ENCODE measurements at regions not wholly inside any gene's neighbourhood (a gene's known extent, or its start where the extent isn't known, plus 50 kb on each side); places are given as distances from the start of the nearest gene placed in this dataset.

DNA sequence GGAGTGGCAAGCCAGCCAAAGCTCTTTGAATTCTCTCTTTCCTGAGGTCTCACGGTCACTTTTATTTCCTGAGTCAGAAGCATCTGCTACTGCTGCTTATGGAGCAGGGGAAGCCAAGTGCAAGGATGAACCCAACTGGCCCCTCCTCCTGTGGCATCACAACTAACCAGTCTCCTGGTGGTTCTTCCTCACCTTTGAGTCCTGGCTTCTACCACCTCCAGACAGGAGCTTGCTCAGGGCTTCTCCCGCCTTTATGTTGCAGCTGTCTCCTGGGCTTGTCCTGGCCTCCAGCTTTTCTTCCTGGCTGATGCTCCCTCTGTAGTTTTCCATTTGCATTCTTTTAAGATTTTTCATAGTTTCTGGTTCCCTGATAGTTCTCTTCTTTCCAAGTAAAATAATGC, 349.7 kb upstream of the NRP1 start:
- DNase-seq (ENCODE audit: low read depth in 1 of 2, low spot score in 1 of 2), result no peak
- H3K4me3 ChIP-seq (replicated peaks; ENCODE audit: insufficient read depth, low read length), result no peak overlapping the region
- H3K27me3 ChIP-seq (ENCODE audit: insufficient read depth, poor library complexity, severe bottlenecking), result no peaks in the 10 kb centered on the region
- no peak overlapping the region for H3K27ac ChIP-seq (replicated peaks)
- TF ChIP-seq SPI1 (IDR thresholded peaks at IDR 0.05; ENCODE audit: borderline replicate concordance, low read depth), result no peak
- TF ChIP-seq, protein P1, sequence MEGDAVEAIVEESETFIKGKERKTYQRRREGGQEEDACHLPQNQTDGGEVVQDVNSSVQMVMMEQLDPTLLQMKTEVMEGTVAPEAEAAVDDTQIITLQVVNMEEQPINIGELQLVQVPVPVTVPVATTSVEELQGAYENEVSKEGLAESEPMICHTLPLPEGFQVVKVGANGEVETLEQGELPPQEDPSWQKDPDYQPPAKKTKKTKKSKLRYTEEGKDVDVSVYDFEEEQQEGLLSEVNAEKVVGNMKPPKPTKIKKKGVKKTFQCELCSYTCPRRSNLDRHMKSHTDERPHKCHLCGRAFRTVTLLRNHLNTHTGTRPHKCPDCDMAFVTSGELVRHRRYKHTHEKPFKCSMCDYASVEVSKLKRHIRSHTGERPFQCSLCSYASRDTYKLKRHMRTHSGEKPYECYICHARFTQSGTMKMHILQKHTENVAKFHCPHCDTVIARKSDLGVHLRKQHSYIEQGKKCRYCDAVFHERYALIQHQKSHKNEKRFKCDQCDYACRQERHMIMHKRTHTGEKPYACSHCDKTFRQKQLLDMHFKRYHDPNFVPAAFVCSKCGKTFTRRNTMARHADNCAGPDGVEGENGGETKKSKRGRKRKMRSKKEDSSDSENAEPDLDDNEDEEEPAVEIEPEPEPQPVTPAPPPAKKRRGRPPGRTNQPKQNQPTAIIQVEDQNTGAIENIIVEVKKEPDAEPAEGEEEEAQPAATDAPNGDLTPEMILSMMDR (IDR thresholded peaks at IDR 0.05; ENCODE audit: insufficient read depth, low read length), result no peak
- TF ChIP-seq POLR2AphosphoS5 (IDR thresholded peaks at IDR 0.05; ENCODE audit: low read depth), result no peak
- no peak for TF ChIP-seq GABPA (IDR thresholded peaks at IDR 0.05; ENCODE audit: low read depth)
- TF ChIP-seq, protein P2, sequence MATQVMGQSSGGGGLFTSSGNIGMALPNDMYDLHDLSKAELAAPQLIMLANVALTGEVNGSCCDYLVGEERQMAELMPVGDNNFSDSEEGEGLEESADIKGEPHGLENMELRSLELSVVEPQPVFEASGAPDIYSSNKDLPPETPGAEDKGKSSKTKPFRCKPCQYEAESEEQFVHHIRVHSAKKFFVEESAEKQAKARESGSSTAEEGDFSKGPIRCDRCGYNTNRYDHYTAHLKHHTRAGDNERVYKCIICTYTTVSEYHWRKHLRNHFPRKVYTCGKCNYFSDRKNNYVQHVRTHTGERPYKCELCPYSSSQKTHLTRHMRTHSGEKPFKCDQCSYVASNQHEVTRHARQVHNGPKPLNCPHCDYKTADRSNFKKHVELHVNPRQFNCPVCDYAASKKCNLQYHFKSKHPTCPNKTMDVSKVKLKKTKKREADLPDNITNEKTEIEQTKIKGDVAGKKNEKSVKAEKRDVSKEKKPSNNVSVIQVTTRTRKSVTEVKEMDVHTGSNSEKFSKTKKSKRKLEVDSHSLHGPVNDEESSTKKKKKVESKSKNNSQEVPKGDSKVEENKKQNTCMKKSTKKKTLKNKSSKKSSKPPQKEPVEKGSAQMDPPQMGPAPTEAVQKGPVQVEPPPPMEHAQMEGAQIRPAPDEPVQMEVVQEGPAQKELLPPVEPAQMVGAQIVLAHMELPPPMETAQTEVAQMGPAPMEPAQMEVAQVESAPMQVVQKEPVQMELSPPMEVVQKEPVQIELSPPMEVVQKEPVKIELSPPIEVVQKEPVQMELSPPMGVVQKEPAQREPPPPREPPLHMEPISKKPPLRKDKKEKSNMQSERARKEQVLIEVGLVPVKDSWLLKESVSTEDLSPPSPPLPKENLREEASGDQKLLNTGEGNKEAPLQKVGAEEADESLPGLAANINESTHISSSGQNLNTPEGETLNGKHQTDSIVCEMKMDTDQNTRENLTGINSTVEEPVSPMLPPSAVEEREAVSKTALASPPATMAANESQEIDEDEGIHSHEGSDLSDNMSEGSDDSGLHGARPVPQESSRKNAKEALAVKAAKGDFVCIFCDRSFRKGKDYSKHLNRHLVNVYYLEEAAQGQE (IDR thresholded peaks at IDR 0.05; ENCODE audit: insufficient replicate concordance, low read depth), result no peak

DNA sequence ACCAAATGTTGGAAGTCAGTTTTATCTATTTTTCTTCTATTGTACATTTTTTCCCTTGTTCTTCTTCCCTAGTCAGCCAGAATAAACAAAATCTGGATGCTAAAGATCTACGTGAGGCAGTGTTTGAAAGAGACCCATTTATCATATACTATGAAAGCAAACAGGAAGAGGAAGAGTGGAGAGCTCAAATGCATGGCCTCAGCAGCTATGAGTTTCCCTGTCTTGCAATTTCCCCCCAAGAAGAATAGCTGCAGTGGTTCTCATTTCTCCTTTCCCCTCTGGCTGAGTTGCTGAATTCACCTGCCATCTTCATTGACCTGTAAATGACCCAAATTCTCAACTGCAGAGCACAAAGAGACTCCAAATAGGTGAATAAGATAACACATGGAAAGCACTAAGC, 347.1 kb upstream of the NRP1 start:
- no peak for DNase-seq (ENCODE audit: low read depth in 1 of 2, low spot score in 1 of 2)
- TF ChIP-seq GABPA (IDR thresholded peaks at IDR 0.05; ENCODE audit: low read depth), result no peak
- no peak for TF ChIP-seq POLR2AphosphoS5 (IDR thresholded peaks at IDR 0.05; ENCODE audit: low read depth)
- TF ChIP-seq, protein P2 (IDR thresholded peaks at IDR 0.05; ENCODE audit: insufficient replicate concordance, low read depth), result no peak
- TF ChIP-seq SPI1 (IDR thresholded peaks at IDR 0.05; ENCODE audit: borderline replicate concordance, low read depth), result no peak; the same call in 1 of the 2 replicates
- TF ChIP-seq, protein P1 (IDR thresholded peaks at IDR 0.05; ENCODE audit: insufficient read depth, low read length), result no peak
- Histone ChIP-seq H3K4me3 (replicated peaks; ENCODE audit: insufficient read depth, low read length) (no peak overlapping the region), H3K27ac (replicated peaks) (no peak overlapping the region), H3K27me3 (ENCODE audit: insufficient read depth, poor library complexity, severe bottlenecking) (no peaks in the 10 kb centered on the region)

DNA sequence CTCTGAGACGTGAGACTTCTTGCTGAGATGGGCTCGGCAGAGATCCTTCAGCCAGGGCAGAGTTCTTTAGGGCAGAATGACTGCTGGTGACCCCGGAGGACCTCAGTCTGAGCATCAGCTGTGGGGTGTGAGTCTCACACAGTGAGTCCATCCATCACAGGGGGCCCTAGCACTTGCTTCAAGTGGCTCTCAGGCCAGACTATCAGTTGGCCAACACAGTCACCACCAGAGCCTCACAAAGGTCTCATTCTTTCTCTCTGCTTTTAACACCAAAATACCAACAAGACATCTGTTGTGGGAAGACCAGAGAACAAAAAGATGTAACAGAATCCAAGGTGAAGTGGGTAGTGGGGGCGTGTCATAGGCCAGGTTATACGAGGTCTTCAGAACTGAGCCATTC, 345.6 kb upstream of the NRP1 start:
- Histone ChIP-seq H3K27me3 (ENCODE audit: insufficient read depth, poor library complexity, severe bottlenecking) (no peaks in the 10 kb centered on the region), H3K27ac (replicated peaks) (no peak overlapping the region), H3K4me3 (replicated peaks; ENCODE audit: insufficient read depth, low read length) (no peak overlapping the region)
- DNase-seq (ENCODE audit: low read depth in 1 of 2, low spot score in 1 of 2), result no peak
- TF ChIP-seq POLR2AphosphoS5 (IDR thresholded peaks at IDR 0.05; ENCODE audit: low read depth) (no peak), SPI1 (IDR thresholded peaks at IDR 0.05; ENCODE audit: borderline replicate concordance, low read depth) (no peak), GABPA (IDR thresholded peaks at IDR 0.05; ENCODE audit: low read depth) (no peak)
- TF ChIP-seq, protein P1 (IDR thresholded peaks at IDR 0.05; ENCODE audit: insufficient read depth, low read length), result no peak
- TF ChIP-seq, protein P2 (IDR thresholded peaks at IDR 0.05; ENCODE audit: insufficient replicate concordance, low read depth), result no peak

All from HL-60 (cell line).